ENCODE measurements at regions not wholly inside any gene's neighbourhood (a gene's known extent, or its start where the extent isn't known, plus 50 kb on each side); places are given as distances from the start of the nearest gene placed in this dataset.

DNA sequence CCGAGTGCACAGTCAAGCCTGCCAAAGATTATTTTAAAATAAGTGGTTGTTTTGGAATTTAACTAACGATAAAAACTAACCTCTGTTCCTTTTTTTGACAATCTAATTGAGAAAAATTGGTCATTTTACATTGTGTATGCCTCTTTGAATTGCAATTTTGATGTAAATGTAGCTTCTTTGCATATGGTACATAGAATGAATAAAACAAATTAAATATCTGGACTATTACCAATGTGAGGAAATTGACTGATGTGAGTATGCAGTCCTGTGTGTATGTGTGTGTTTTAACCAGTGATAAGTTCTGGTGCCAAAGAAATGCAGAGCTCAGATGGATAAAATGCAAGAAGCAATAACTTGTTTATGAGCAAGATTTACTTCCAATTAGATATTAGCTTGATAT lies 281.3 kb upstream of the ZP4 start:
- DNase-seq (ENCODE audit: extremely low read depth in 1 of 11, low read depth in 9 of 11, low spot score in 4 of 11): no peak

DNA sequence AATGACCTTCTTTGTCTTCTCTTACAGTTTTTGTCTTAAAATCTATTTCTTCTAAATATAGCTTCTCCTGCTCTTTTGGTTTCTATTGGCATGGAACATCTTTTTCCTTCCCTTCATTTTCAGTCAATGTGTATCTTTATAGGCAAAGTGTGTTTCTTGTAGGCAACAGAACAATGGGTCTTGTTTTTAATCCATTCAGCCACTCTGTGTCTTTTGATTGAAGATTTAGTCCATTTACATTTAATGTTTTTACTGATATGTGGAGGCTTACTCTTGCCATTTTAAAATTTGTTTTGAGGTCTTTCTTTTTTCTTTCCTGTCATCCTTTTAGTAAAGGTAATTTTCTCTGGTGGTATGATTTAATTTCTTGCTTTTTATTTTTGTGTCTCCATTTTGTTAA lies 271.2 kb upstream of the ZP4 start:
- DNase-seq (ENCODE audit: extremely low read depth in 1 of 11, low read depth in 9 of 11, low spot score in 4 of 11): no peak

DNA sequence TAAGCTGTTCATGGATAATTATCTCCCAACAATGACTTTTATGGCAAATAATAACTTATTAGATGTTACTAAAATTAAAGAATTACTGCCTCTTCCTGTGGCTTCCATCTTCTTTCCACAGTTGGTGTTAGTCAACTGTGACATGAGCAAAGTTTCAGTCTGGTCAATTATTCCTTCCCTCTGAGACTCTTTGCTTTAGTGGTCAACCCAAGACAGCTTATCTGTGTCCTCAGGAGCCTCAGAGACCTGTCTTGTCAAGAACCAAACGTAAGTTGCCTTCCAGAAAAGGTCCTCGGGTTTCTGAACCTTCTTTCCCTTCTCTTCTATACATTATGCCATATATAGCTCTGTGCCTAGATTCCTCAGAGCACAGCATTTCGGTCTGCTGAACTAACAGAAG lies 263.2 kb upstream of the ZP4 start:
- no peak for DNase-seq (ENCODE audit: extremely low read depth in 1 of 11, low read depth in 9 of 11, low spot score in 4 of 11)

DNA sequence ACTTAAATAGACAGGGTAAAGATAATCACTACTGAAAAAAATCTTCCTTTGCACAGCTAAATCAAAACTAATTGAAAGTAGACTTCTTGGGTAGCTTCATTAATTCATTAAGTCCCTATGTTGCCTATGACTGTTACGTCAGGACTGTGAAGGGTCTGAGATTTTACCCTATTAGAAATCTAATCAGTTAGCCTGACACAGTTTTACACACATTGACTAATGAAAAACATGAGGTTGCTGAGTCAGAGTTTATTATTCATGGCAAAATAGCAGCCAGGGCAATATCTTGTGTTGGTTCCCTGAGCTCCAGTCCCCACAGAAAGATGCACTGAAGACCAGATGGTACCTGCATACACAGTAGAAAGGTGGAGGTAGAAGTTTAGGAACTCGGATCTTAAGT lies 262.5 kb upstream of the ZP4 start:
- DNase-seq (ENCODE audit: extremely low read depth in 1 of 11, low read depth in 9 of 11, low spot score in 4 of 11): no peak

DNA sequence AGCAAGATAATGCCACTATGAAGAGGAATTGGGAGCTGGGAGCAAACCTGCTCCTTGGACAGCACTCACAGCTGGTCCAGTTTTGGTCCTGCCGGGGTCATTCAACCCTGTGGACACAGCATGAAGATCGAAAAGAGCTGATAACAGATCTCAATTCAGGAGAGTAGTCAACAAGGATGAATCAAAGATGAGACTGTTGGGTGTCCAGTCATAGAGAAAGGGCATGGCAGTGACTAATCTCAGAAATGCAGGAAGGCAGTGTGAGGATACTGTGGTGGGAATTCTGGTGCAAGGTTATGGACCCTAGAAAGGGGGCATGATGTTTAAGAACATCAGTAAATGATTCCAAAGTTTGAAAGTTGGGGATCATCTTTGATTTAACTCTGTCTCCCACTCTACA lies 261.4 kb upstream of the ZP4 start:
- DNase-seq (ENCODE audit: extremely low read depth in 1 of 11, low read depth in 9 of 11, low spot score in 4 of 11): no peak

DNA sequence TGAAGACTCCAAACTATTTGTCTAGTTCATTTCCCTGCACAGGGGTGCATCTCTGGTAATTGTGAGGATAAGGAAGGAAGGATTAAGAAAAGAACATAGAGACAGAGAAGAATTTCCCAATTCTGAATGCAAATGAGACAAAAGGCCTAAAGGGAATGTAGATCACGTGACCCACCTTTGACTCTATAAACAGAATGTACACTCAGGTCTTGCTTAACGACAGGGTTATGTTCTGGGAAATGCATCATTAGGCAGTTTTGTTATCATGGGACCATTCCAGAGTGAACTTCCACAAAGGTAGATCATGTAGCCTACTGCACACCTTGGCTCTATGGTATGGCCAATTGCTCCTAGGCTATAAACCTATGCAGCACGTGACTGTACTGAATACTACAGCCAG lies 252.3 kb upstream of the ZP4 start:
- no peak for DNase-seq (ENCODE audit: extremely low read depth in 1 of 11, low read depth in 9 of 11, low spot score in 4 of 11)

DNA sequence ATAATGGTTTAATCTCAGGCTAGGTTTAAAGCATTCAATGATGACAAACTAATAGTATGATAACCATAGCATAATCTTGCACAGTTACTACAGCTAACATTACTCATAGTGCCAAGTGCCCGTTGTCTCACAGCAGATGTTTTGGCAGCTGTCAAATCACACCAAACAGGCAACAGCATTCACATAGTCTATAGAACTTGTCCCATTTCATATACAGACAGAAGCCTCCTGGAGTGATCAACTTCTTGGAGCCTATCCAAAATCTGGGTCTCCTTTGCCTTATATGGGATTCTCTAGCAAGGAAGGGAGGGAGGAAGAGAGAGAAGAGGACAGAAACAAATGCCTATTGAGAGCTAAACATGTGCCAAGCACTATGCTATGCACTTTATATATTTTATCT lies 250.6 kb upstream of the ZP4 start:
- no peak for DNase-seq (ENCODE audit: extremely low read depth in 1 of 11, low read depth in 9 of 11, low spot score in 4 of 11)

DNA sequence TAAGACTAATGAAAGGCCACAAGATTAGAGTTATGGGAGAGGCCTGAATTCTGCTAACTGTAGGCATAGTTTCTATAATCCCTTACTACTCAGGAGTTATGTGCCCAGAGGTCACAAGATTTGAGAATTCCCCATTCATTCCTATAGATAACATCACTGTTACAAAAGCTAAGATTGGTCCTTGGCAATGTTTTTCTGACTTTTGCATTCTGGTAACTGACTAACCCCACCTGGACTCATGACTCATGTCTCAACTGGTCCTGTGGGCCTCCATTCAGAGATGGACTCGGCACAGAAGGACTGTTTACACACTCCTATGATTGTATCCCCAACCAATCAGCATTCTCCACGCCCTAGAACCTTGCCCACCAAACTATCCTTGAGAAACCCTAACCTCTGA lies 249.0 kb upstream of the ZP4 start:
- no peak for DNase-seq (ENCODE audit: extremely low read depth in 1 of 11, low read depth in 9 of 11, low spot score in 4 of 11)

DNA sequence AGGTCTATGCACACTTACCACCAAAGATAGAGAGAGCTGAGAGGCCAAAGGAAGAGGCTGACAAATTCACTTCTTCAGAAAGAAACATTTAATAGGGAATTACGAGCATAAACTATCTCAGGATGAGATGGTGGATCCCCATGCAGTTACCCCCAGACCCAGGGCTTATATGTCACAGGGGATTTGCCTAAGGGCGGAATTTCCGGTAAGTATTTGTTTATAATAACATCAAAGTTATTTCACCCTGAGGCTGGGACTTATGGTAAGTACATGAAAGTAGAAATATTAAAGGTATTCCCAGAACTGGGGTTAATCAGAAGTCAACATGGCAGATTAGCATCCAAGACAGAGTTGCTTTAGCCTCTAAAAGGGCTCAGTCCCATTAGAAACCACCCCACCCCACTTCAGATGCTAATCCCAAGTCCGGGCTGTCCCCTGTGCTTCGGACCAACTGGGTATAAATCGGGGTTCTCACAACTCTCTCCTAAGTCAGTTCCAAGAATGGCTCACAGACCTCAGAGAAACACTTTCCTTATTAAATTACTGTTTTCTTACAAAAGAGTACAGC lies 247.4 kb upstream of the ZP4 start:
- no peak for DNase-seq (ENCODE audit: extremely low read depth in 1 of 11, low read depth in 9 of 11, low spot score in 4 of 11)

DNA sequence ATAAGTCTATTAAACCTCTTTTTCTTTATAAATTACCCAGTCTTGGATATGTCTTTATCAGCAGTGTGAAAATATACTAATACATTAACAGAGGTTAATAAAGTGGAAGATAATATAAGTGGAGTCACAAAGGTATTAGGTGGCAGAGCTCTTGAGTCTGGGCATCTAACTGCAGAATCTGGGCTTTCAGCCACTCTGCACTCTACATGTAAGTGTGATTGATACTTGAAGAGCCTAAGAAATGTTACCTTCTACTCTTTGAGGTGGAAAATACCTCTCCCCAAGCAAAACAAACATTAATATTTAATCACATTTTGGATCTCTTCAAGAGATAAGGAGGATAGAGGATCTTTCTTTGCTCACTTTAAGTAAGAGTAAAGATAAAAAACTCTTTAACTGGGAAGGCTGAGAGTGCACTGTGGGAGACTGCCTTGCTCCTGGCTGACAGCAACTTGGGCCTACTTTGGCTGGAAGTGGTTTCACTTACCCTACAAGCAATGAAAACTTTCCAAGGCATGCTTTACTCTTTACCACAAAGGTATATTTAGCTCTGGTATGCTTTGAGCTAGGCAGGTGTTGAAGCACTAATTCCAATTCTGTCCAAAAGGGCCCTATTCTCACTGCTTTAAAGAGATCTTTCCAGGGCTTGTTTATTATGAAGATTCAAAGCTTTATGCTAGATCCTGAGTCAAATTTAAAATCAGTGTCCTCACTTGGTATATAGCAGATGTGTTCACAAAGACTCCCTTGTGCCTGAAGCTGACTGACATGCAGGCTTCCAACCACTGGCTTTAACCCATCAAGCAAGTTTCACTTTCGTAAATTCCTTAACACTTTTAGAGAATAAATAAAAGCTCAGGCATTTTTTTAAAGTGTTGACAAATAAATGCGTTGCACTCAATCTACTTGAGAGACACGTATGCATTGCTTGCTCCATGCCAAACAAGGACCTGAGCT lies 245.3 kb upstream of the ZP4 start:
- DNase-seq (ENCODE audit: extremely low read depth in 1 of 11, low read depth in 9 of 11, low spot score in 4 of 11): no peak

DNA sequence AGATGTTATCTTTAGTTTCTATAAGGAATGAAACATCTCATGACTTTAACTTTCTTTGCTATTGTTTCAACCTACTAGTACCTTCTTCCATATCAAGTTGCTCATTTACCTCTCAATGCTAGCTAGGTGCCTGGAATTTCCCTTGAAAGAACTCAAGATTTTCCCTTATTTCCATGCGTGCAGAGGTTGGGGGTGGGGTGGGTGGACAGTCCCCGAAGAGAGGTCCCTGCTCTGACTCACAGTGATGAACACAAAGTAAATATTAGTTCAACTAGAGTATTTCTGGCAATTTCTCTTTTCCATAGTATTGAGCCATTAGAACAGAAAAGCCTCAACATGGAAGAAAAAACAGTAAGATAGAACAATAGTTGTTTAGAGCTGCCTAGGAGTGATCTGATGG lies 239.0 kb upstream of the ZP4 start:
- DNase-seq (ENCODE audit: extremely low read depth in 1 of 11, low read depth in 9 of 11, low spot score in 4 of 11): no peak

DNA sequence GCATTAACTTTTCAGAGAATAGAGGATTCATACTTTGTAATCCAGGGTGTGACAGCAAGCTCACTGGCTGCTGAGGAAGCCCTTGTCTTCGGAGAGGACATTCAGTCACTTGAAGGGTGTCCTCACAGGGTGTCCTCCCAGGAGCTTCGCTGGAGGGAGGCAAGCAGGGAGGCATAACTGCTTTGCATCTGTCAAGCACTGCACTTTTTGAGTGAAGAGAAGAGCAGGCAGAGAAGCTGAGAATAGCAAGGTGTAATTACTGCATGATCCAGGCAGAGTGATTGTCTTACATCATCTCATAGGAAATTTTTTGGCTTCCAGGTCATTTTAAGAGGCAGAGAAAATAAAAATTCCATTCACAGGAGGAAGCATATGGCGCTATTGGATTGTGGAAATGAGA lies 232.5 kb upstream of the ZP4 start:
- DNase-seq (ENCODE audit: extremely low read depth in 1 of 11, low read depth in 9 of 11, low spot score in 4 of 11): no peak

DNA sequence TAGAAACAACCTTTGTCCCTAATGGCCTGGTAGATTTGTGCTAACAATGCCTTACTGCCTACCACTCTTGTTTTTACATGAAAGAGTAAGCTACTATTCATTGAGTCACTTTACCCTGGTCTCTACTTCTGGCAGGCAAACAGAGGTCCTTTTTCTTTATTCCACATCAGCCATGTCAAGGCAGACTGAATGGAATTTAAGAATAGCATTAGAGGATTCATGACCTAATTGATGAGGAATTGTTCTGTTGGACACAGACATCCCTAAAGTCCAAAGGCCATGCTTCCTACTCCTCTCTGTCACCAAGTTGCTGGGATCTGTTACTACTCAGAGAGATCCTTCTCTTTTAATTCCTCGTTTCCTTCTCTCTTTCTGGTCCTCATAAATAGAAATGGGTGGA lies 229.1 kb upstream of the ZP4 start:
- DNase-seq (ENCODE audit: extremely low read depth in 1 of 11, low read depth in 9 of 11, low spot score in 4 of 11): no peak

DNA sequence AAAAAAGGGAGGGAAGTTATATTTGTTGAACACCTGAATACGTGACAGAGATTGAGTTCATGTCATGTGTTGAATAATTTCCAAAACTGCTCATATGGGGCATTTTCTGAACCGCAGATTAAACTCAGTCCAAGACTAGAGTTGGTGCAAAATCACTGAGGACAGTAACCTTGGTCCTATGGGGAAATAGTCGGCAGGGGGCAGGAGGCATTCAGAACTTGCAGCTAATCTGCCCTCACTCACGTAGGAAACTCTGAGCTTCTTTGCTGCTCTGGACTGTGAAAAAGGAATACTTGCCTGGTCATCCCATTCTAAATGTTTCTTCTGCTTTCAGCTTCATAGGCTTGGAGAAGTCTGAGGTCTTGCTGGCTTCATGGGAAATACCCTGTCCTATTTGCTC lies 228.3 kb upstream of the ZP4 start:
- no peak for DNase-seq (ENCODE audit: extremely low read depth in 1 of 11, low read depth in 9 of 11, low spot score in 4 of 11)

DNA sequence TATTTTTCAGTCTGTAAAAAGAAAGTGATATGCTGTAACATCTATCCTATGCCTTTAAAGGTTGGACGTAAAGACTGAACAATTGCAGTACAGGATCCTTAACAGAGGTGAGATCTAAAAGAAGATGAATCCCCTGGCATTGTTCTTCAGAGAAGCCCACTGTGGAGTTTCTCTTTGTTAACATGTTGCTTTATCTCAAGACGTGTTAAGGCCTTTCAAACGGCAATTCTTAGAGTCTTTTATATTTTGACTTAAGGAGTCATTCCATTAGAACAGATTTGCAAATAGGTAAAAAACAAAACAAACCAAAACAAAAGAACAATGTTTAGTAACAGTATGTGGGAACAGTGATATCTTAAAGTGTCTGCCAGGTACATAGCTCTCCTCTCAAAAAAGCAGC lies 225.1 kb upstream of the ZP4 start:
- no peak for DNase-seq (ENCODE audit: extremely low read depth in 1 of 11, low read depth in 9 of 11, low spot score in 4 of 11)

DNA sequence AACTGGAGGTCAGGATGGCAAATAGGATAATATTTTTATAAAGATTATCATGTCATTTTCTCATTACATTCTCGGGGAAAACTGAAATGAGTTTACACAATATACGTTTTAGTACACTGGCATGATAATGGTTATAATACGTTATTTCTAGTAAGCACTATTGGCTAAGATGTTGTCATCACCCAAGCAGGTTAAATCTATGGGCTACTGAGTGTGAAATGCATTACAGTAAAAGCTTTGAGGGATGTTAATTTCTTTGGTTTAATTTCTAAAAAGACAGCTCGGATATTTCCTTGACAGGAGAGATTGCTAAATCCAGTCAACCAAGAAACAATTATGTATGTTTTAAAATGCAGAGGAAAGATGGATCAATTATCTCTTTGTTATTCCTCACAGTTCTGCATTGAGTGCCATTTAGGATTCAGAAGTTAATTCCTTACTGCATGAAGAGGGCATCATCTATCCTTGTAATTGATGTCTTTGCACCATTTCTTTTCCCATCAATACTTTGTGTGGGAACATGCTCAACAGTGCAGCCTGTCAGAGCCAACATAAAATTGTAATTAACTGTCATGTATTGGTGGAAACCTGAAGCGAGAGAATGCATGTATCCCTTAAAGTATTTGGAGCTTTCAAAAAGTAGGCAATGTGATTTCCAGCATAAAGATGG lies 222.4 kb upstream of the ZP4 start:
- no peak for DNase-seq (ENCODE audit: extremely low read depth in 1 of 11, low read depth in 9 of 11, low spot score in 4 of 11)

DNA sequence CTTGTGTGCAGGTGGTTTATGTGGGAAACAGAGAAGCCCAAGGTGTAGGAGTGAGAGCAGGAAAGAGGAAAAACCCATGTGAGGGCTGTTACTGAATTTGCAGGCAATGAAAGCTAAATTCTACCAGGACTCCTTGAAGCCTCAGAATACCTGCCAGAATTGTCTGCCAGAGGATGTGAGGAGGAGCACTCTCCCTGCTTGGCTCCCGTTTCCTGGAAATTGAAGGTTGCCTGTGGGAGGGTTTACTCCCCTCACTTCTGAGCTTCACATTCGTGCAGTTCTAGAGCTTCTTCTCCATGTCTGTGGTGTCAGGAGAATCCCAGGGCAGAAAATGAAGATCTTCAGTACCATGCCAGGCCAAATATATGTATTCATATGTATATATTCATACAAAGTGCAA lies 220.8 kb upstream of the ZP4 start:
- no peak for DNase-seq (ENCODE audit: extremely low read depth in 1 of 11, low read depth in 9 of 11, low spot score in 4 of 11)

DNA sequence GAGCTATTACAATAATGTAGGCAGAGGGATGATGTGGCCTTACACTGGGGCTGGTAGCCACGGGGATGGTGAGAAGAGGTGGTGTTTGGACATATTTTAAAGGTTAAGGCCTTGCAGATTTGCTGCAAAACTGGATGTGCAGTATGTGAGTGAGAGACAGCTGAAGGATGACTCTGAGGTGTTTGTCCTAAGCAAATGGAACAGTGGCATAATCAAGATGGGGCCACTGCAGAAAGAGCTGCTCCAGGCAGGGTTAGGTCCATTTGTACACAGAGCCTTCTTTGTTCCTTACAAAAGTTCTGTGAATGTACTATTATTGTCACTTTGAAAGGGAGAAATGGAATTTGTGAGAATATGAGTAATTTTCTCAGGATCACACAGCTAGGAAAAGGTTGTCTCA lies 220.4 kb upstream of the ZP4 start:
- DNase-seq (ENCODE audit: extremely low read depth in 1 of 11, low read depth in 9 of 11, low spot score in 4 of 11): no peak

DNA sequence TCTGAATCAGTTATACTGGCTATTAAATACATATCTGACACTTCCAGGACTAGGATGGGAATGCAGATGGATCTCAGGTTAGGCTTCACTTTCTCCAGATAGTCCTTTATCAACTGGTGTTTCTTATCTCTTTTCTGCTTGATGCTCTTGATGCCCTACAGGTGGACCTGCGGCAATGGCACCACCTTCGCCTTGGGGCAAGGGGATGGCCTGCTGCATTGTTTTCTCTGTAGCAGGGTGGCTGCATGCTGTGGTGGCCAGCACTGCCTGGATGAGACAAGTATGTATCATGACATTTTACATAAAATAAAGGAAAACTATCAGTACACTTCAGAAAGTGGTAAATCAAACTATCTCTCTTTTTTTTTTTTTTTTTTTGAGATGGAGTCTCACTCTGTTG lies 217.7 kb upstream of the ZP4 start:
- no peak for DNase-seq (ENCODE audit: extremely low read depth in 1 of 11, low read depth in 9 of 11, low spot score in 4 of 11)

DNA sequence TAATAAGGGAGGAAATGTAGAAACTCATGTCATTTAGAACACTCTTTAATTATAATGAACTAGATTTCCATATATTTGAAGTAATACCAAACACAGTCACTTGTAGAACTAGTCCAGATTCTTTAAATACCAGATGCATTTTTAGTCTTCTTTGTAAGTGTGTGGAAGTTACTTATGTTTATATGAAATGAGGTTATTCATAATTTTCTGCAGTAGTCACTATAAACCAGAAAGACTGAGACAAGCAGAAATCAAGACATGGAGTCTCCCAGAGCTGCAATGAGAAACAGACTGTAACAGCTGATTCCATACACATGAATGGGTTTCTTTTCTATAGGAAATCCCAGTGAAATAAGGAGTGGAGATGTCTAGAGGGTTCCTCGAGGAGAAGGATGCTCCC lies 216.6 kb upstream of the ZP4 start:
- DNase-seq (ENCODE audit: extremely low read depth in 1 of 11, low read depth in 9 of 11, low spot score in 4 of 11): no peak

DNA sequence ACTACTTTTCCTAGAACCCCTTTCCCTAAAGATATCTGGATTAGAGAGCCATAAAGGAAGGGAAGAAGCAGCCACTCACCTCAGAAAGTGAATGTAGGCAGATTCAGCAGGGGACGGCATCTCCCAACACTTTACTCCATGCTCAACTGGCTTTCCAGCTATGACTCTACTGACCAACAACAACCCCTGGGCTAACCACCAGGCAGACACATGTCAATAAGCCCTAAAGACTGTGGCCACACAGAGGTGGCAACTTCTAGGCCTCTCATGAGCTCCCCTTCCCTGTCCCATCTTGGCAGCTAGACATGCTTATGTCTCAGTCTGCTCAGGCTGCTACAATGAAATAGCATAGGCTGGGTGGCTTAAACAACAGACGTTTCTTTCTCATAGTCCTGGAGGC lies 214.0 kb upstream of the ZP4 start:
- no peak for DNase-seq (ENCODE audit: extremely low read depth in 1 of 11, low read depth in 9 of 11, low spot score in 4 of 11)
